IMR-90 (cell line): ENCODE measurements at regions not wholly inside any gene's neighbourhood (a gene's known extent, or its start where the extent isn't known, plus 50 kb on each side); places are given as distances from the start of the nearest gene placed in this dataset.

Source experiments
- BHLHE40 ChIP-seq: fragments of 150-350 bp; IDR thresholded peaks from 2 replicates; pipeline ENCODE4 v1.6.1; 2016; ENCODE audit warnings: mild to moderate bottlenecking, low read depth, low read length
- CEBPB ChIP-seq: IDR thresholded peaks from 2 replicates; pipeline ENCODE4 v1.6.1; 2012; ENCODE audit warnings: low read depth, low read length, improper control_type of control experiment
- MAFK ChIP-seq: IDR thresholded peaks from 2 replicates; pipeline ENCODE4 v1.6.1; 2012; ENCODE audit warnings: low read depth, low read length, improper control_type of control experiment
- MAZ ChIP-seq: IDR thresholded peaks from 2 replicates; pipeline ENCODE4 v1.6.1; 2012; ENCODE audit warnings: low read depth, mild to moderate bottlenecking, low read length, improper control_type of control experiment, moderate library complexity, borderline replicate concordance
- MXI1 ChIP-seq: IDR thresholded peaks from 2 replicates; pipeline ENCODE4 v1.6.1; 2012; ENCODE audit warnings: low read depth, mild to moderate bottlenecking, low read length, moderate library complexity, borderline replicate concordance
- NFE2L2 ChIP-seq: fragments of 150-350 bp; IDR thresholded peaks from 2 replicates; pipeline ENCODE4 v1.6.1; 2016; ENCODE audit warnings: low read depth, mild to moderate bottlenecking, low read length
- POLR2A ChIP-seq: IDR thresholded peaks from 2 replicates; pipeline ENCODE4 v1.6.1; 2012; ENCODE audit warnings: mild to moderate bottlenecking, low read depth, low read length
- RAD21 ChIP-seq: IDR thresholded peaks from 2 replicates; pipeline ENCODE4 v1.6.1; 2012; ENCODE audit warnings: low read length, improper control_type of control experiment
- RCOR1 ChIP-seq: IDR thresholded peaks from 2 replicates; pipeline ENCODE4 v1.6.1; 2012; ENCODE audit warnings: mild to moderate bottlenecking, low read length, improper control_type of control experiment; ENCODE audit not compliant: insufficient replicate concordance
- RFX5 ChIP-seq: IDR thresholded peaks from 2 replicates; pipeline ENCODE4 v1.8.0; 2012; ENCODE audit warnings: low read depth, mild to moderate bottlenecking, low read length, moderate library complexity
- SMC3 ChIP-seq: fragments of 150-350 bp; IDR thresholded peaks from 2 replicates; pipeline ENCODE4 v1.6.1; 2016; ENCODE audit warnings: low read depth, mild to moderate bottlenecking, antibody characterized with exemption, low read length, moderate library complexity
- USF2 ChIP-seq: fragments of 150-350 bp; IDR thresholded peaks from 2 replicates; pipeline ENCODE4 v1.6.1; 2017; ENCODE audit warnings: mild to moderate bottlenecking, antibody characterized with exemption, low read length, low read depth
- TF ChIP-seq, protein P1 (sequence below): conservative IDR thresholded peaks from 2 replicates; pipeline ENCODE4 v1.5.1; 2012; ENCODE audit warnings: mild to moderate bottlenecking, low read depth, low read length, improper control_type of control experiment
- TF ChIP-seq, protein P2 (sequence below): fragments of 150-350 bp; IDR thresholded peaks from 2 replicates; pipeline ENCODE4 v1.6.1; 2016; ENCODE audit warnings: low read depth, mild to moderate bottlenecking, low read length, moderate library complexity, borderline replicate concordance

- TF ChIP-seq, protein P1, sequence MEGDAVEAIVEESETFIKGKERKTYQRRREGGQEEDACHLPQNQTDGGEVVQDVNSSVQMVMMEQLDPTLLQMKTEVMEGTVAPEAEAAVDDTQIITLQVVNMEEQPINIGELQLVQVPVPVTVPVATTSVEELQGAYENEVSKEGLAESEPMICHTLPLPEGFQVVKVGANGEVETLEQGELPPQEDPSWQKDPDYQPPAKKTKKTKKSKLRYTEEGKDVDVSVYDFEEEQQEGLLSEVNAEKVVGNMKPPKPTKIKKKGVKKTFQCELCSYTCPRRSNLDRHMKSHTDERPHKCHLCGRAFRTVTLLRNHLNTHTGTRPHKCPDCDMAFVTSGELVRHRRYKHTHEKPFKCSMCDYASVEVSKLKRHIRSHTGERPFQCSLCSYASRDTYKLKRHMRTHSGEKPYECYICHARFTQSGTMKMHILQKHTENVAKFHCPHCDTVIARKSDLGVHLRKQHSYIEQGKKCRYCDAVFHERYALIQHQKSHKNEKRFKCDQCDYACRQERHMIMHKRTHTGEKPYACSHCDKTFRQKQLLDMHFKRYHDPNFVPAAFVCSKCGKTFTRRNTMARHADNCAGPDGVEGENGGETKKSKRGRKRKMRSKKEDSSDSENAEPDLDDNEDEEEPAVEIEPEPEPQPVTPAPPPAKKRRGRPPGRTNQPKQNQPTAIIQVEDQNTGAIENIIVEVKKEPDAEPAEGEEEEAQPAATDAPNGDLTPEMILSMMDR = no peak
- TF ChIP-seq MAFK (no peak), RAD21 (no peak), BHLHE40 (no peak), NFE2L2 (no peak), RFX5 (no peak), POLR2A (no peak), RCOR1 (no peak), MAZ (no peak), USF2 (no peak), CEBPB (no peak), MXI1 (no peak), SMC3 (no peak)
- TF ChIP-seq, protein P2, sequence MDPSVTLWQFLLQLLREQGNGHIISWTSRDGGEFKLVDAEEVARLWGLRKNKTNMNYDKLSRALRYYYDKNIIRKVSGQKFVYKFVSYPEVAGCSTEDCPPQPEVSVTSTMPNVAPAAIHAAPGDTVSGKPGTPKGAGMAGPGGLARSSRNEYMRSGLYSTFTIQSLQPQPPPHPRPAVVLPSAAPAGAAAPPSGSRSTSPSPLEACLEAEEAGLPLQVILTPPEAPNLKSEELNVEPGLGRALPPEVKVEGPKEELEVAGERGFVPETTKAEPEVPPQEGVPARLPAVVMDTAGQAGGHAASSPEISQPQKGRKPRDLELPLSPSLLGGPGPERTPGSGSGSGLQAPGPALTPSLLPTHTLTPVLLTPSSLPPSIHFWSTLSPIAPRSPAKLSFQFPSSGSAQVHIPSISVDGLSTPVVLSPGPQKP = no peak
These were observed 424.5 kb downstream of the USP25 start for GRCh38 chr21:16154321-16154720.
